SU-DHL-6 (cell line): ENCODE measurements at regions not wholly inside any gene's neighbourhood (a gene's known extent, or its start where the extent isn't known, plus 50 kb on each side); places are given as distances from the start of the nearest gene placed in this dataset.

Source experiments
- H2AFZ ChIP-seq: fragments of 200-600 bp; sonication (generic); 2 replicates; pipeline ENCODE4 v1.6.1; 2014; ENCODE audit warnings: low read depth, mild to moderate bottlenecking, moderate library complexity, mixed read lengths, antibody characterized with exemption, low read length; ENCODE audit not compliant: severe bottlenecking
- H3F3A ChIP-seq: fragments of 200-600 bp; shearing (Covaris generic); 2 replicates; pipeline ENCODE4 v1.6.0; 2016; ENCODE audit warnings: antibody characterized with exemption, mild to moderate bottlenecking; ENCODE audit not compliant: insufficient read depth
- H3K27ac ChIP-seq: fragments of 200-600 bp; sonication (generic); 2 replicates; pipeline ENCODE4 v1.5.1; 2016; ENCODE audit warnings: low read depth, mild to moderate bottlenecking, low read length, moderate library complexity, mixed read lengths
- H3K27me3 ChIP-seq: fragments of 200-600 bp; sonication (generic), shearing (Covaris generic); 2 replicates; pipeline ENCODE4 v1.6.0; 2014; ENCODE audit warnings: mild to moderate bottlenecking, low read length
- H3K36me3 ChIP-seq: fragments of 200-600 bp; sonication (generic); 2 replicates; pipeline ENCODE4 v1.6.1; 2014; ENCODE audit warnings: mild to moderate bottlenecking, low read length, mixed read lengths
- H3K4me2 ChIP-seq: fragments of 300-600, 200-600 bp; shearing (Covaris generic), sonication (generic); 2 replicates; pipeline ENCODE4 v1.6.0; 2014; ENCODE audit warnings: low read length, low read depth, mild to moderate bottlenecking; ENCODE audit not compliant: poor library complexity, severe bottlenecking
- H3K4me3 ChIP-seq: fragments of 200-600 bp; sonication (generic); 2 replicates; pipeline ENCODE4 v1.5.1; 2014; ENCODE audit warnings: antibody characterized with exemption, low read length, mild to moderate bottlenecking, mixed read lengths; ENCODE audit not compliant: insufficient read depth, poor library complexity, severe bottlenecking
- H3K79me2 ChIP-seq: fragments of 200-600 bp; sonication (generic); 2 replicates; pipeline ENCODE4 v1.6.1; 2014; ENCODE audit warnings: mild to moderate bottlenecking, low read length, moderate library complexity; ENCODE audit not compliant: insufficient read depth
- H3K9ac ChIP-seq: fragments of 200-600 bp; sonication (generic); 2 replicates; pipeline ENCODE4 v1.7.0; 2014; ENCODE audit warnings: mild to moderate bottlenecking, low read length
- H3K9me2 ChIP-seq: fragments of 200-600 bp; sonication (generic); replicated peaks from 2 replicates; pipeline ENCODE4 v1.6.1; 2014; ENCODE audit warnings: low read length; ENCODE audit not compliant: insufficient read depth
- H3K9me3 ChIP-seq: fragments of 200-600 bp; sonication (generic); 2 replicates; pipeline ENCODE4 v1.6.1; 2014; ENCODE audit warnings: low read length, mixed read lengths; ENCODE audit not compliant: insufficient read depth
- H4K20me1 ChIP-seq: fragments of 200-600 bp; sonication (generic); 2 replicates; pipeline ENCODE4 v1.6.1; 2014; ENCODE audit warnings: low read depth, mild to moderate bottlenecking, antibody characterized with exemption, low read length, moderate library complexity, mixed read lengths
- CTCF ChIP-seq: fragments of 200-600 bp; sonication (generic); IDR thresholded peaks from one replicate; pipeline ENCODE4 v1.5.1; 2017; ENCODE audit warnings: antibody characterized with exemption, mild to moderate bottlenecking, low read length, moderate library complexity; ENCODE audit not compliant: insufficient read depth, poor library complexity, severe bottlenecking
- EZH2phosphoT487 ChIP-seq: fragments of 200-600 bp; sonication (generic), shearing (Covaris generic); conservative IDR thresholded peaks from 2 replicates; pipeline ENCODE4 v1.6.1; 2018; ENCODE audit warnings: mild to moderate bottlenecking, antibody characterized with exemption, low read length, moderate library complexity, mixed read lengths

DNA sequence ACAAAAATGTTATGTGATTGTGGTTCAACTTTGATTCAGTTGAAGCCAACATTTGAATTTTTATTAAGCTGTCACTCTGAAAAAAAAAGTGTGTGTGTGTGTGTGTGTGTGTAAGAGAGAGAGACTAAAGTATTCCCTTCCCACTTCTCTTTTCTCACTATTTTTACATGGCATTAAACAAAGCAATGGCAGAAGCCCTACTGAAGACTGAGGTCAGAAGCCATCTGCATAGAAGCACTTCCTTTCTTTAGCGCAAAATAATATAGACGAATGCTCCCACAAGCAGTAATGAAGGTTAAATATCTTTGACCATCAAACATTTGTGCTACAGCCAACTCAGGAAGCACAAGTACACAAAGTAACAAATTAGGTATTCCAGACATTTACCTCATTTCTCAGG, 540.5 kb downstream of the KCTD16 start:
- TF ChIP-seq EZH2phosphoT487 (no peak), CTCF (no peak)
- H3K9me3 ChIP-seq, result no peaks in the 10 kb centered on the region
- H3K9me2 ChIP-seq, result no peaks in the 10 kb centered on the region
- no peaks in the 10 kb centered on the region for H3K27me3 ChIP-seq
- no peak overlapping the region for H2AFZ ChIP-seq
- no peaks in the 10 kb centered on the region for H3K79me2 ChIP-seq
- H3K36me3 ChIP-seq, result no peaks in the 10 kb centered on the region
- H3K4me2 ChIP-seq, result no peak overlapping the region
- H4K20me1 ChIP-seq, result no peaks in the 10 kb centered on the region
- no peaks in the 10 kb centered on the region for H3F3A ChIP-seq
- no peak overlapping the region for H3K27ac ChIP-seq
- H3K4me3 ChIP-seq, result no peak overlapping the region
- H3K9ac ChIP-seq, result no peak overlapping the region

GRCh38 chr5:144710637-144711036, 540.0 kb downstream of the KCTD16 start:
- Histone ChIP-seq H4K20me1 (no peaks in the 10 kb centered on the region), H3K9me2 (no peaks in the 10 kb centered on the region), H3K9ac (no peak overlapping the region), H3F3A (no peaks in the 10 kb centered on the region), H3K36me3 (no peaks in the 10 kb centered on the region), H2AFZ (no peak overlapping the region), H3K27me3 (no peaks in the 10 kb centered on the region), H3K27ac (no peak overlapping the region), H3K9me3 (no peaks in the 10 kb centered on the region), H3K4me2 (no peak overlapping the region), H3K79me2 (no peaks in the 10 kb centered on the region), H3K4me3 (no peak overlapping the region)
- TF ChIP-seq EZH2phosphoT487, result no peak
- TF ChIP-seq CTCF, result no peak

- no peaks in the 10 kb centered on the region for H3F3A ChIP-seq
- no peak overlapping the region for H3K4me2 ChIP-seq
- no peak overlapping the region for H2AFZ ChIP-seq
- H3K27ac ChIP-seq, result no peak overlapping the region
- no peak overlapping the region for H3K4me3 ChIP-seq
- H3K9me3 ChIP-seq, result no peaks in the 10 kb centered on the region
- H3K79me2 ChIP-seq, result no peaks in the 10 kb centered on the region
- no peaks in the 10 kb centered on the region for H3K9me2 ChIP-seq
- no peaks in the 10 kb centered on the region for H3K27me3 ChIP-seq
- TF ChIP-seq CTCF, result no peak
- no peak overlapping the region for H3K9ac ChIP-seq
- no peaks in the 10 kb centered on the region for H3K36me3 ChIP-seq
- H4K20me1 ChIP-seq, result no peaks in the 10 kb centered on the region
These were observed 533.1 kb downstream of the KCTD16 start for GRCh38 chr5:144703776-144704175.

- Histone ChIP-seq H2AFZ (no peak overlapping the region), H3K27me3 (no peaks in the 10 kb centered on the region), H4K20me1 (no peaks in the 10 kb centered on the region), H3K27ac (no peak overlapping the region), H3K36me3 (no peaks in the 10 kb centered on the region), H3K9ac (no peak overlapping the region), H3K9me3 (no peaks in the 10 kb centered on the region), H3K4me3 (no peak overlapping the region), H3K79me2 (no peaks in the 10 kb centered on the region), H3K4me2 (no peak overlapping the region), H3K9me2 (no peaks in the 10 kb centered on the region), H3F3A (no peaks in the 10 kb centered on the region)
- TF ChIP-seq CTCF, result no peak
- TF ChIP-seq EZH2phosphoT487, result no peak
These were observed 527.8 kb downstream of the KCTD16 start for GRCh38 chr5:144698484-144698883.
